ENCODE measurements at regions not wholly inside any gene's neighbourhood (a gene's known extent, or its start where the extent isn't known, plus 50 kb on each side); places are given as distances from the start of the nearest gene placed in this dataset.
"Not testable (repeated sequence)": the region's sequence is repeated elsewhere in the genome, so short reads cannot be mapped to it uniquely, and the experiment has no call there.

DNA sequence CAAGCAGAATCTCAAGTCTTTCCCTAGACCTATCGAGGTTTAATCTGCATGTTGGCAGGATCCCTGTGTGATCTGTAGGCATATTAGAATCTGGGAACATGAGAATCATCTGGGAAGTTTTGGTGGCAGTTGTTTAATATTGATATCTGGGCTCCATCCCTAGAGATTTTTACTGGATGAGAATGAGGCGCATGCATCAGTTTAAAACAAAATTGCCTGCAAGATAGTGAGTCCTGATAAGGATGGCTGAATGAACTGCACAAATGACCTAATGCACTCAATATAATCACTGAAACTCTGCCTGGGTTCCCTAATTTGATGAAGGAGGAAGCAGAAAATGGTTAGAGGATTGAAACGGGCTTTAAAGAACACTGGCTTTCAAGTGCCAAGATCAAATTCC is 218.0 kb downstream of the FGFR2 start:
- TF ChIP-seq CTCF (IDR thresholded peaks at IDR 0.05), result no peak
- Mint-ChIP-seq H3K36me3 (ENCODE audit: unreplicated experiment) (no peaks in the 10 kb centered on the region), H3K9me3 (ENCODE audit: unreplicated experiment) (peaks cover 5% of the 10 kb centered on the region), H3K27me3 (ENCODE audit: unreplicated experiment) (no peaks in the 10 kb centered on the region), H3K4me3 (ENCODE audit: unreplicated experiment) (no peak overlapping the region), H3K27ac (ENCODE audit: unreplicated experiment) (no peak overlapping the region), H3K4me1 (ENCODE audit: unreplicated experiment) (no peaks in the 10 kb centered on the region)
- DNase-seq (ENCODE audit: extremely low spot score, unreplicated experiment), result no peak

GRCh38 chr10:121382029-121382520 is 216.2 kb downstream of the FGFR2 start:
- H3K9me3 Mint-ChIP-seq (ENCODE audit: unreplicated experiment); DNase-seq (ENCODE audit: extremely low spot score, unreplicated experiment); H3K27ac Mint-ChIP-seq (ENCODE audit: unreplicated experiment); H3K4me1 Mint-ChIP-seq (ENCODE audit: unreplicated experiment); H3K36me3 Mint-ChIP-seq (ENCODE audit: unreplicated experiment); H3K4me3 Mint-ChIP-seq (ENCODE audit: unreplicated experiment); H3K27me3 Mint-ChIP-seq (ENCODE audit: unreplicated experiment): not testable (repeated sequence)

DNA sequence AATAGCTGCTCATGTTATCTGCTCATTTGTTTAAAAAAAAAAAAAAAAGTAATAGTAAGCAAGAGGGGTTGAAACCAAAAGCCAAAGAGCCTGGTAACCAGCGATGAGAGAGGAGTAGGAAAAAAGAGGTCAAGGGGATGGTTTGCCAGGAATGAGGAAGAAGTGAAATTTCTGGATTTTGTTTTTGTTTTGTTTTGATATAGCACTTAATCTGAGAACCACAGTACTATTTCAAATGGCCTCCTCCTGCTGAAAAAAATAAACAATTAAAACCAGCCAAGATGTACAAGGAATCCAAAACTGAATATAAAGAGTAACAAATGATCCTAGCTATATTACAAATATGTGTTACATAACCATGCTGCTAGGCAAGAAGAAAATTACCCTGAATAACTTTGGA is 213.1 kb downstream of the FGFR2 start:
- DNase-seq (ENCODE audit: extremely low spot score, unreplicated experiment), result no peak
- H3K9me3 Mint-ChIP-seq (ENCODE audit: unreplicated experiment), result peaks cover 9% of the 10 kb centered on the region

GRCh38 chr10:121392657-121393056 is 205.6 kb downstream of the FGFR2 start:
- Mint-ChIP-seq H3K4me3 (ENCODE audit: unreplicated experiment) (no peak overlapping the region), H3K36me3 (ENCODE audit: unreplicated experiment) (no peaks in the 10 kb centered on the region), H3K4me1 (ENCODE audit: unreplicated experiment) (no peaks in the 10 kb centered on the region), H3K9me3 (ENCODE audit: unreplicated experiment) (no peaks in the 10 kb centered on the region), H3K27ac (ENCODE audit: unreplicated experiment) (no peak overlapping the region), H3K27me3 (ENCODE audit: unreplicated experiment) (peaks cover 8% of the 10 kb centered on the region)
- DNase-seq (ENCODE audit: extremely low spot score, unreplicated experiment), result no peak
- TF ChIP-seq CTCF (IDR thresholded peaks at IDR 0.05), result no peak

More for the DNA sequence above, 213.1 kb downstream of the FGFR2 start:
- peaks cover 5% of the 10 kb centered on the region for H3K27me3 Mint-ChIP-seq (ENCODE audit: unreplicated experiment)
- H3K4me3 Mint-ChIP-seq (ENCODE audit: unreplicated experiment), result no peak overlapping the region
- H3K4me1 Mint-ChIP-seq (ENCODE audit: unreplicated experiment), result no peaks in the 10 kb centered on the region
- no peaks in the 10 kb centered on the region for H3K36me3 Mint-ChIP-seq (ENCODE audit: unreplicated experiment)
- H3K27ac Mint-ChIP-seq (ENCODE audit: unreplicated experiment), result no peak overlapping the region
- no peak for TF ChIP-seq CTCF (IDR thresholded peaks at IDR 0.05)

- H3K27ac Mint-ChIP-seq (ENCODE audit: unreplicated experiment), result no peak overlapping the region
- TF ChIP-seq CTCF (IDR thresholded peaks at IDR 0.05), result no peak
- no peaks in the 10 kb centered on the region for H3K36me3 Mint-ChIP-seq (ENCODE audit: unreplicated experiment)
- no peak for DNase-seq (ENCODE audit: extremely low spot score, unreplicated experiment)
- H3K27me3 Mint-ChIP-seq (ENCODE audit: unreplicated experiment), result peaks cover 8% of the 10 kb centered on the region
- no peaks in the 10 kb centered on the region for H3K4me1 Mint-ChIP-seq (ENCODE audit: unreplicated experiment)
- no peaks in the 10 kb centered on the region for H3K9me3 Mint-ChIP-seq (ENCODE audit: unreplicated experiment)
- H3K4me3 Mint-ChIP-seq (ENCODE audit: unreplicated experiment), result no peak overlapping the region
Observed at GRCh38 chr10:121393522-121393921, 204.7 kb downstream of the FGFR2 start.

DNA sequence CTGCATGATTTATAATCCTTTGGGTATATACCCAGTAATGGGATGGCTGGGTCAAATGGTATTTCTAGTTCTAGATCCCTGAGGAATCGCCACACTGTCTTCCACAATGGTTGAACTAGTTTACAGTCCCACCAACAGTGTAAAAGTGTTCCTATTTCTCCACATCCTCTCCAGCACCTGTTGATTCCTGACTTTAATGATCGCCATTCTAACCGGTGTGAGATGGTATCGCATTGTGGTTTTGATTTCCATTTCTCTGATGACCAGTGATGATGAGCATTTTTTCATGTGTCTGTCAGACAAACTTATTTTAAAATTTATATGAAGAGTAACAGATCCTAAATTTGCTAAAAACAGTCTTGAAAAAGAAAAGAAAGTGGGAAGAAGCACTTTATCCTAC is 197.7 kb downstream of the FGFR2 start:
- not testable (repeated sequence) for H3K27me3 Mint-ChIP-seq (ENCODE audit: unreplicated experiment); H3K36me3 Mint-ChIP-seq (ENCODE audit: unreplicated experiment); DNase-seq (ENCODE audit: extremely low spot score, unreplicated experiment); H3K4me3 Mint-ChIP-seq (ENCODE audit: unreplicated experiment); H3K4me1 Mint-ChIP-seq (ENCODE audit: unreplicated experiment); H3K27ac Mint-ChIP-seq (ENCODE audit: unreplicated experiment); H3K9me3 Mint-ChIP-seq (ENCODE audit: unreplicated experiment)
